Naive thymus-derived CD4-positive, alpha-beta T cell (primary cell): ENCODE measurements at regions not wholly inside any gene's neighbourhood (a gene's known extent, or its start where the extent isn't known, plus 50 kb on each side); places are given as distances from the start of the nearest gene placed in this dataset.

ENCODE experiments used
- ATAC-seq: fragments of 150-1000 bp; cut with Tn5 transposase; 2 replicates; pipeline ENCODE4 v1.10.0; 2021; ENCODE audit warnings: mild to moderate bottlenecking, moderate library complexity
- CTCF ChIA-PET: fragments of 350-600 bp; sonication (Branson Sonifier 250); formaldehyde crosslinking; loops from one replicate; lab custom pipeline; 2021; ENCODE audit warnings: antibody characterized with exemption; lab: Charles Lee
- POLR2A ChIA-PET: fragments of 350-600 bp; sonication (Branson Sonifier 250); formaldehyde crosslinking; loops from one replicate; lab custom pipeline; 2021; ENCODE audit warnings: antibody characterized with exemption, inconsistent platforms; lab: Charles Lee
- DNase-seq, 9 donors: peaks; one replicate each; pipeline versions ENCODE4 v3.0.0 to v3.0.0-alpha.2; 2020 to 2022; ENCODE audit warnings: mixed read lengths in 1 of 9
- H3K27ac ChIP-seq: one replicate; pipeline ENCODE4 v1.7.0; 2013; ENCODE audit warnings: mild to moderate bottlenecking, low read depth, low read length, moderate library complexity
- H3K27me3 ChIP-seq, 2 donors: one replicate each; pipeline ENCODE4 v1.7.0; 2013; ENCODE audit warnings: low read length in 2 of 2, mild to moderate bottlenecking in 2 of 2, moderate library complexity in 2 of 2; ENCODE audit not compliant: control insufficient read depth in 2 of 2, insufficient read depth in 2 of 2
- H3K36me3 ChIP-seq, 3 experiments: 1 replicate in 2 of 3; 2 replicates in 1 of 3; pipeline ENCODE4 v1.7.0; 2013; ENCODE audit warnings: low read length in 3 of 3, mild to moderate bottlenecking in 3 of 3, moderate library complexity in 1 of 3; ENCODE audit not compliant: insufficient read depth in 3 of 3, control insufficient read depth in 2 of 3
- H3K4me1 ChIP-seq, 2 donors: one replicate each; pipeline ENCODE4 v1.7.0; 2013; ENCODE audit warnings: low read length in 2 of 2, mild to moderate bottlenecking in 2 of 2, moderate library complexity in 1 of 2; ENCODE audit not compliant: control insufficient read depth in 2 of 2, insufficient read depth in 2 of 2
- H3K4me3 ChIP-seq: 2 replicates; pipeline ENCODE4 v1.7.0; 2013; ENCODE audit warnings: mild to moderate bottlenecking, low read length
- H3K9me3 ChIP-seq, 3 experiments: 1 replicate in 2 of 3; 2 replicates in 1 of 3; pipeline ENCODE4 v1.7.0; 2013; ENCODE audit warnings: low read length in 3 of 3; ENCODE audit not compliant: control insufficient read depth in 2 of 3
- H3K27ac Mint-ChIP-seq, 9 donors: one replicate each; pipeline ENCODE4 v1.8.0; 2020 to 2022; ENCODE audit warnings: mixed read lengths in 9 of 9, mild to moderate bottlenecking in 8 of 9, moderate library complexity in 5 of 9, inconsistent platforms in 2 of 9
- H3K27me3 Mint-ChIP-seq, 5 donors: one replicate each; pipeline ENCODE4 v1.8.0; 2021 to 2022; ENCODE audit warnings: mixed read lengths in 5 of 5, mild to moderate bottlenecking in 1 of 5
- H3K36me3 Mint-ChIP-seq, 5 donors: one replicate each; pipeline ENCODE4 v1.8.0; 2020 to 2022; ENCODE audit warnings: mixed read lengths in 5 of 5, mild to moderate bottlenecking in 3 of 5, inconsistent platforms in 1 of 5
- H3K4me1 Mint-ChIP-seq, 7 donors: one replicate each; pipeline ENCODE4 v1.8.0; 2020 to 2022; ENCODE audit warnings: mixed read lengths in 7 of 7, mild to moderate bottlenecking in 3 of 7, inconsistent platforms in 1 of 7
- H3K4me3 Mint-ChIP-seq, 10 donors: one replicate each; pipeline ENCODE4 v1.8.0; 2020 to 2022; ENCODE audit warnings: mild to moderate bottlenecking in 10 of 10, mixed read lengths in 10 of 10, moderate library complexity in 6 of 10, inconsistent platforms in 2 of 10
- H3K9me3 Mint-ChIP-seq, 11 donors: one replicate each; pipeline ENCODE4 v1.8.0; 2020 to 2022; ENCODE audit warnings: mixed read lengths in 11 of 11, mild to moderate bottlenecking in 4 of 11, inconsistent platforms in 1 of 11, moderate library complexity in 1 of 11
- intact Hi-C, 2 donors: fragments of 100-400 bp; cut with micrococcal nuclease; formaldehyde crosslinking; loops; one replicate each; pipeline ENCODE4 v1.15.1; 2023

GRCh38 chr10:60607372-60607771 lies 170.9 kb upstream of the CDK1 start:
- Histone ChIP-seq H3K4me1 (no peaks in the 10 kb centered on the region), H3K9me3 (no peaks in the 10 kb centered on the region), H3K36me3 (no peaks in the 10 kb centered on the region), H3K27ac (no peak overlapping the region), H3K4me3 (no peak overlapping the region), H3K27me3 (no peaks in the 10 kb centered on the region)
- Mint-ChIP-seq H3K4me1 (peaks cover 0 to 41% (median 17%) of the 10 kb centered on the region in 7 donors), H3K4me3 (no peak overlapping the region), H3K27me3 (no peaks in the 10 kb centered on the region), H3K36me3 (peaks cover 0 to 47% (median 13%) of the 10 kb centered on the region in 5 donors), H3K27ac (no peak overlapping the region), H3K9me3 (peaks cover 0 to 2% (median 0%) of the 10 kb centered on the region in 11 donors)
- POLR2A ChIA-PET, result no interaction called here
- ATAC-seq, result no peak
- CTCF ChIA-PET, result no interaction called here
- intact Hi-C loops, result no loop called here
- DNase-seq, result no peak

GRCh38 chr10:60606343-60607080 lies 171.8 kb upstream of the CDK1 start:
- Histone ChIP-seq H3K36me3 (no peaks in the 10 kb centered on the region), H3K27me3 (no peaks in the 10 kb centered on the region), H3K27ac (no peak overlapping the region), H3K9me3 (no peaks in the 10 kb centered on the region), H3K4me1 (no peaks in the 10 kb centered on the region), H3K4me3 (no peak overlapping the region)
- ATAC-seq (peak; percentile 64), DNase-seq (no peak)
- peak overlapping the region in 1 of 9 donors; percentile 38 for H3K27ac Mint-ChIP-seq
- intact Hi-C loops, result no loop called here
- H3K4me3 Mint-ChIP-seq, result no peak overlapping the region
- H3K9me3 Mint-ChIP-seq, result no peaks in the 10 kb centered on the region
- H3K4me1 Mint-ChIP-seq, result peaks cover 0 to 35% (median 13%) of the 10 kb centered on the region in 7 donors
- no peaks in the 10 kb centered on the region for H3K27me3 Mint-ChIP-seq
- peaks cover 0 to 40% (median 13%) of the 10 kb centered on the region in 5 donors for H3K36me3 Mint-ChIP-seq
- CTCF ChIA-PET, result interaction anchor here (0.6 kb wide), 1 partner anchor 26 kb away, joined by 4 read pairs; no protein-coding TSS in a partner anchor
- POLR2A ChIA-PET, result no interaction called here

- Histone ChIP-seq H3K27me3 (no peaks in the 10 kb centered on the region), H3K9me3 (no peaks in the 10 kb centered on the region), H3K27ac (no peak overlapping the region), H3K36me3 (no peaks in the 10 kb centered on the region), H3K4me3 (no peak overlapping the region), H3K4me1 (no peaks in the 10 kb centered on the region)
- H3K9me3 Mint-ChIP-seq, result no peaks in the 10 kb centered on the region
- intact Hi-C loops, result no loop called here
- ChIA-PET POLR2A (no interaction called here), CTCF (no interaction called here)
- no peaks in the 10 kb centered on the region for H3K27me3 Mint-ChIP-seq
- H3K4me3 Mint-ChIP-seq, result no peak overlapping the region
- H3K36me3 Mint-ChIP-seq, result peaks cover 0 to 33% (median 13%) of the 10 kb centered on the region in 5 donors
- H3K27ac Mint-ChIP-seq, result no peak overlapping the region
- ATAC-seq (no peak), DNase-seq (no peak)
- peaks cover 0 to 30% (median 12%) of the 10 kb centered on the region in 7 donors for H3K4me1 Mint-ChIP-seq
Observed at GRCh38 chr10:60605476-60605875, 172.8 kb upstream of the CDK1 start.

GRCh38 chr10:60604342-60604741 lies 173.9 kb upstream of the CDK1 start:
- ChIA-PET POLR2A (no interaction called here), CTCF (no interaction called here)
- intact Hi-C loops, result no loop called here
- Histone ChIP-seq H3K27me3 (no peaks in the 10 kb centered on the region), H3K9me3 (no peaks in the 10 kb centered on the region), H3K4me3 (no peak overlapping the region), H3K36me3 (no peaks in the 10 kb centered on the region), H3K4me1 (no peaks in the 10 kb centered on the region), H3K27ac (no peak overlapping the region)
- DNase-seq (no peak), ATAC-seq (no peak)
- no peak overlapping the region for H3K27ac Mint-ChIP-seq
- H3K27me3 Mint-ChIP-seq, result no peaks in the 10 kb centered on the region
- no peak overlapping the region for H3K4me3 Mint-ChIP-seq
- H3K4me1 Mint-ChIP-seq, result peaks cover 0 to 27% (median 12%) of the 10 kb centered on the region in 7 donors
- H3K9me3 Mint-ChIP-seq, result no peaks in the 10 kb centered on the region
- peaks cover 0 to 30% (median 13%) of the 10 kb centered on the region in 5 donors for H3K36me3 Mint-ChIP-seq

- CTCF ChIA-PET, result interaction anchor here (0.6 kb wide), 1 partner anchor 1838 kb away, joined by 3 read pairs; no protein-coding TSS in a partner anchor
- H3K36me3 Mint-ChIP-seq, result peaks cover 5 to 28% (median 11%) of the 10 kb centered on the region in 5 donors
- no peaks in the 10 kb centered on the region for H3K27me3 ChIP-seq
- no peak for ATAC-seq
- intact Hi-C loops, result no loop called here
- no peaks in the 10 kb centered on the region for H3K27me3 Mint-ChIP-seq
- no peak overlapping the region for H3K27ac ChIP-seq
- H3K9me3 ChIP-seq, result no peaks in the 10 kb centered on the region
- H3K9me3 Mint-ChIP-seq, result peaks cover 0 to 1% (median 0%) of the 10 kb centered on the region in 11 donors
- no peaks in the 10 kb centered on the region for H3K4me1 ChIP-seq
- no peaks in the 10 kb centered on the region for H3K36me3 ChIP-seq
- no peak overlapping the region for H3K4me3 Mint-ChIP-seq
- DNase-seq, result no peak
- POLR2A ChIA-PET, result interaction anchor here (0.6 kb wide), 1 partner anchor 52 kb away, joined by 6 read pairs; no protein-coding TSS in a partner anchor
- H3K27ac Mint-ChIP-seq, result no peak overlapping the region
- peaks cover 0 to 22% (median 5%) of the 10 kb centered on the region in 7 donors for H3K4me1 Mint-ChIP-seq
- H3K4me3 ChIP-seq, result no peak overlapping the region
Observed at GRCh38 chr10:60597513-60597912, 180.8 kb upstream of the CDK1 start.

GRCh38 chr10:60595852-60596251 lies 182.4 kb upstream of the CDK1 start:
- Mint-ChIP-seq H3K27ac (no peak overlapping the region), H3K27me3 (no peaks in the 10 kb centered on the region), H3K4me3 (no peak overlapping the region), H3K4me1 (peaks cover 0 to 22% (median 5%) of the 10 kb centered on the region in 7 donors), H3K36me3 (peaks cover 10 to 42% (median 23%) of the 10 kb centered on the region in 5 donors), H3K9me3 (peaks cover 0 to 4% (median 0%) of the 10 kb centered on the region in 11 donors)
- Histone ChIP-seq H3K36me3 (no peaks in the 10 kb centered on the region), H3K4me1 (no peaks in the 10 kb centered on the region), H3K27ac (no peak overlapping the region), H3K9me3 (no peaks in the 10 kb centered on the region), H3K4me3 (no peak overlapping the region), H3K27me3 (no peaks in the 10 kb centered on the region)
- ChIA-PET POLR2A (interaction anchor here (0.7 kb wide), 2 partner anchors 66 to 226 kb away, joined by 3 to 4 read pairs; no protein-coding TSS in a partner anchor), CTCF (no interaction called here)
- DNase-seq (no peak), ATAC-seq (no peak)
- intact Hi-C loops, result loop anchor here in 1 of 2 donors (2.0 kb wide), 1 partner anchor 23 kb away; no protein-coding TSS in a partner anchor
